ENCODE measurements at regions not wholly inside any gene's neighbourhood (a gene's known extent, or its start where the extent isn't known, plus 50 kb on each side); places are given as distances from the start of the nearest gene placed in this dataset.

DNA sequence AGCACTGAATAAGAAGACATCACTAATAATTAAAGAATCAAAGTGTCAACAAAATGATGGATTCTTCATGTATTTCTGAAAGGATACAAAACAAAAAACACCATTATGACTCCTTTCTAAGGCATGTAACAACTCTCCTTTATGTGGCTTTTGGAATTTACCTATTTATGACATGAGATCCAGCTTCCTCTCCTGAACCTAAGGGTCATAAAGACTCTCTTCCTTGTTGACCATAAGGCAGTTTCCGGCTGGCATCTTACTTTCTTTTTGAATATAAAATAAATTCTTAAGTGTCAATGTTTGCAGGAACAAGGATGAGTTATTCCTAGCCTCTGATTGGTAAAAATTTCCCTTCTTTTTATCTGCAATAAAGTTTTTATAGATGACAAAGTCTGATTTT lies 111.1 kb upstream of the GRPR start:
- TF ChIP-seq POLR2A (IDR thresholded peaks at IDR 0.05) (no peak), POLR2AphosphoS5 (IDR thresholded peaks at IDR 0.05; ENCODE audit: insufficient read depth in 1 of 2, low read depth in 1 of 2) (no peak)
- TF ChIP-seq, protein P1, sequence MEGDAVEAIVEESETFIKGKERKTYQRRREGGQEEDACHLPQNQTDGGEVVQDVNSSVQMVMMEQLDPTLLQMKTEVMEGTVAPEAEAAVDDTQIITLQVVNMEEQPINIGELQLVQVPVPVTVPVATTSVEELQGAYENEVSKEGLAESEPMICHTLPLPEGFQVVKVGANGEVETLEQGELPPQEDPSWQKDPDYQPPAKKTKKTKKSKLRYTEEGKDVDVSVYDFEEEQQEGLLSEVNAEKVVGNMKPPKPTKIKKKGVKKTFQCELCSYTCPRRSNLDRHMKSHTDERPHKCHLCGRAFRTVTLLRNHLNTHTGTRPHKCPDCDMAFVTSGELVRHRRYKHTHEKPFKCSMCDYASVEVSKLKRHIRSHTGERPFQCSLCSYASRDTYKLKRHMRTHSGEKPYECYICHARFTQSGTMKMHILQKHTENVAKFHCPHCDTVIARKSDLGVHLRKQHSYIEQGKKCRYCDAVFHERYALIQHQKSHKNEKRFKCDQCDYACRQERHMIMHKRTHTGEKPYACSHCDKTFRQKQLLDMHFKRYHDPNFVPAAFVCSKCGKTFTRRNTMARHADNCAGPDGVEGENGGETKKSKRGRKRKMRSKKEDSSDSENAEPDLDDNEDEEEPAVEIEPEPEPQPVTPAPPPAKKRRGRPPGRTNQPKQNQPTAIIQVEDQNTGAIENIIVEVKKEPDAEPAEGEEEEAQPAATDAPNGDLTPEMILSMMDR (IDR thresholded peaks at IDR 0.05), result no peak

Measured in vagina (tissue), 2 donors.